Heart right ventricle (tissue), 16 donors: ENCODE measurements at regions not wholly inside any gene's neighbourhood (a gene's known extent, or its start where the extent isn't known, plus 50 kb on each side); places are given as distances from the start of the nearest gene placed in this dataset.
A peak's percentile ranks its signal among the peaks of the same experiment; 100 is the strongest.

Source experiments
- ATAC-seq, 8 donors: fragments of 200-7000 bp; cut with Tn5 transposase; one replicate each; pipeline ENCODE4 v1.9.1; 2020; ENCODE audit warnings: mild to moderate bottlenecking in 8 of 8, moderate library complexity in 8 of 8, moderate number of reproducible peaks in 1 of 8
- DNase-seq, 2 donors: peaks; one replicate each; pipeline ENCODE4 v3.0.0-alpha.2; 2020
- H3K27ac ChIP-seq, 10 donors: fragments of 200-600 bp; sonication (generic) in 2 of 10; one replicate each; pipeline versions ENCODE4 v1.5.0 to v1.8.0; 2020 to 2022; ENCODE audit warnings: mild to moderate bottlenecking in 3 of 10
- H3K27me3 ChIP-seq, 7 donors: fragments of 200-600 bp; one replicate each; pipeline ENCODE4 v1.8.0; 2021 to 2022; ENCODE audit warnings: mild to moderate bottlenecking in 2 of 7
- H3K36me3 ChIP-seq, 9 donors: fragments of 200-600 bp; sonication (generic) in 1 of 9; one replicate each; pipeline versions ENCODE4 v1.5.0 to v1.8.0; 2020 to 2022; ENCODE audit warnings: mild to moderate bottlenecking in 2 of 9
- H3K4me1 ChIP-seq, 9 donors: fragments of 200-600 bp; sonication (generic) in 1 of 9; one replicate each; pipeline versions ENCODE4 v1.5.0 to v1.8.0; 2020 to 2022; ENCODE audit warnings: mild to moderate bottlenecking in 4 of 9
- H3K4me3 ChIP-seq, 10 donors: fragments of 200-600 bp; sonication (generic) in 2 of 10; one replicate each; pipeline versions ENCODE4 v1.5.0 to v1.8.0; 2020 to 2022; ENCODE audit warnings: mild to moderate bottlenecking in 7 of 10, moderate library complexity in 2 of 10
- H3K9me3 ChIP-seq, 11 donors: fragments of 200-600 bp in 10 of 11; sonication (generic) in 2 of 11; one replicate each; pipeline versions ENCODE4 v1.5.0 to v1.8.0; 2013 to 2022; ENCODE audit warnings: mild to moderate bottlenecking in 2 of 11, control low read depth in 1 of 11, moderate library complexity in 1 of 11
- CTCF ChIP-seq, 9 donors: fragments of 200-600 bp; sonication (generic) in 2 of 9; IDR thresholded peaks; one replicate each; pipeline versions ENCODE4 v1.5.0 to v1.8.0; 2021 to 2022; ENCODE audit warnings: antibody characterized with exemption in 9 of 9, mild to moderate bottlenecking in 5 of 9, moderate library complexity in 1 of 9
- WGBS, 2 donors: extraction: QIAGEN DNeasy Blood & Tissue Kit; methylation state at CpG; one replicate each; pipeline ENCODE4 v1.1.7; 2013; ENCODE audit warnings: inconsistent platforms in 1 of 2; 5-methylcytosine and 5-hydroxymethylcytosine counted together
- intact Hi-C, 10 donors: fragments of 100-400 bp; cut with DNase I; formaldehyde crosslinking; loops; one replicate each; pipeline versions ENCODE4 v1.11.1 to v1.14.2; 2022
- donor health status: Arrhythmogenic right ventricular cardiomyopathy.
- donor health status: ischemic (EF 13 %, LVEDD 7.1; RV severe dilation, severe dysfunction).
- donor health status: healthy with polysubstance abuse.
- donor health status: DM: no; HTN: yes; CAD: no.
- donor health status: DM: no; HTN: no; CAD: no.
- donor health status: ischemic (EF 25% LVEDD 6.9; RV normal size, moderate dysfunction).
- donor health status: ischemic (EF 25% LVEDD 5.7; RV mildly dilated, moderate dysfunction).
- donor health status: healthy.
- donor health status: DM: yes; HTN: yes; CAD: no.
- donor health status: Ischemic cardiomyopathy.
- donor health status: ischemic (EF 35%, LVEDD 5.7; RV mildly dilated, moderate dysfunction).
- donor health status: nonischemic (EF 11% LVEDD 7.7; RV severe dilation, severe dysfunction).
- donor health status: DM: yes; HTN: yes; CAD: no.
- donor health status: PGD.
- donor health status: ischemic (EF 29% LVEDD 5.4; RV normal size, mild dysfunction).
- donor health status: nonischemic (EF 23%, LVEDD 6.1; RV moderate dilation, normal function).

GRCh38 chr17:56697190-56697589 is 103.7 kb downstream of the NOG start:
- H3K27ac ChIP-seq = no peak overlapping the region
- H3K36me3 ChIP-seq = no peaks in the 10 kb centered on the region
- peak in 3 of 8 donors; percentile 46 to 69 (median 52) for ATAC-seq
- H3K27me3 ChIP-seq = peaks cover 0 to 4% (median 0%) of the 10 kb centered on the region in 7 donors
- intact Hi-C loops = no loop called here
- DNase-seq = no peak
- 68 to 70% methylated on average over 4 of the region's 4 CpGs for WGBS, 2 donors
- H3K9me3 ChIP-seq = no peaks in the 10 kb centered on the region
- no peak overlapping the region for H3K4me3 ChIP-seq
- no peak for TF ChIP-seq CTCF (IDR thresholded peaks at IDR 0.05)
- peaks cover 0 to 17% (median 13%) of the 10 kb centered on the region in 9 donors for H3K4me1 ChIP-seq

GRCh38 chr17:56699186-56699894 is 105.8 kb downstream of the NOG start:
- H3K9me3 ChIP-seq = no peaks in the 10 kb centered on the region
- DNase-seq (peak; percentile 11 to 26), ATAC-seq (peak in 5 of 8 donors; percentile 47 to 92 (median 62))
- H3K4me3 ChIP-seq = peak overlapping the region in 1 of 10 donors; percentile 10
- H3K4me1 ChIP-seq = peaks cover 0 to 17% (median 13%) of the 10 kb centered on the region in 9 donors
- no peaks in the 10 kb centered on the region for H3K36me3 ChIP-seq
- peak overlapping the region in 1 of 10 donors; percentile 44 for H3K27ac ChIP-seq
- no peak for TF ChIP-seq CTCF (IDR thresholded peaks at IDR 0.05)
- intact Hi-C loops = no loop called here
- H3K27me3 ChIP-seq = peaks cover 0 to 23% (median 6%) of the 10 kb centered on the region in 7 donors
- WGBS, 2 donors = 11 to 17% methylated on average over 18 of the region's 18 CpGs

GRCh38 chr17:56700919-56701420 is 107.5 kb downstream of the NOG start:
- DNase-seq (no peak), ATAC-seq (no peak)
- Histone ChIP-seq H3K4me3 (no peak overlapping the region), H3K9me3 (no peaks in the 10 kb centered on the region), H3K27ac (no peak overlapping the region), H3K27me3 (peaks cover 0 to 37% (median 10%) of the 10 kb centered on the region in 7 donors), H3K36me3 (no peaks in the 10 kb centered on the region), H3K4me1 (peaks cover 0 to 17% (median 13%) of the 10 kb centered on the region in 9 donors)
- intact Hi-C loops = no loop called here
- WGBS, 2 donors = 74 to 76% methylated on average over 7 of the region's 7 CpGs
- TF ChIP-seq CTCF (IDR thresholded peaks at IDR 0.05) = no peak

GRCh38 chr17:56707312-56708219 is 114.1 kb downstream of the NOG start:
- TF ChIP-seq CTCF (IDR thresholded peaks at IDR 0.05) = no peak
- 20 to 26% methylated on average over 19 of the region's 19 CpGs for WGBS, 2 donors
- DNase-seq (no peak), ATAC-seq (no peak)
- Histone ChIP-seq H3K27me3 (peaks cover 0 to 70% (median 22%) of the 10 kb centered on the region in 7 donors), H3K4me1 (no peaks in the 10 kb centered on the region), H3K36me3 (no peaks in the 10 kb centered on the region), H3K9me3 (no peaks in the 10 kb centered on the region), H3K27ac (no peak overlapping the region), H3K4me3 (no peak overlapping the region)
- intact Hi-C loops = no loop called here
